ENCODE measurements at regions not wholly inside any gene's neighbourhood (a gene's known extent, or its start where the extent isn't known, plus 50 kb on each side); places are given as distances from the start of the nearest gene placed in this dataset.

- H3K9me3 Mint-ChIP-seq = peaks cover 10% of the 10 kb centered on the region
- no peak overlapping the region for H3K27ac Mint-ChIP-seq
- peaks cover 12% of the 10 kb centered on the region for H3K4me1 Mint-ChIP-seq
- TF ChIP-seq MAX (CRISPR knock-in tag; IDR thresholded peaks at IDR 0.05) (no peak), TP53 (CRISPR knock-in tag; IDR thresholded peaks at IDR 0.05) (no peak), JAZF1 (CRISPR knock-in tag; IDR thresholded peaks at IDR 0.05) (no peak), NFATC4 (CRISPR knock-in tag; IDR thresholded peaks at IDR 0.05) (no peak), JUN (CRISPR knock-in tag; IDR thresholded peaks at IDR 0.05) (no peak), ZNF263 (CRISPR knock-in tag; IDR thresholded peaks at IDR 0.05; ENCODE audit: low read depth) (no peak)
- ATAC-seq = no peak
- ChIA-PET CTCF (interaction anchor here (3.5 kb wide), 1 partner anchor 16 kb away, joined by 14 read pairs; no protein-coding TSS in a partner anchor), POLR2A (no interaction called here)
- no peaks in the 10 kb centered on the region for H3K27me3 Mint-ChIP-seq (ENCODE audit: low read depth)
- H3K36me3 Mint-ChIP-seq = peaks cover 5% of the 10 kb centered on the region; the same call in 1 of the 2 replicates
- no peak for DNase-seq (ENCODE audit: low spot score)
- H3K4me3 Mint-ChIP-seq = no peak overlapping the region
Measured at GRCh38 chr12:68097386-68097785, 62.2 kb downstream of the IFNG start.

GRCh38 chr12:68094645-68095395 is 64.7 kb downstream of the IFNG start:
- Mint-ChIP-seq H3K27ac (no peak overlapping the region), H3K27me3 (ENCODE audit: low read depth) (no peaks in the 10 kb centered on the region), H3K4me3 (no peak overlapping the region), H3K9me3 (peaks cover 20% of the 10 kb centered on the region), H3K36me3 (peaks cover 7% of the 10 kb centered on the region), H3K4me1 (peaks cover 12% of the 10 kb centered on the region)
- ChIA-PET CTCF (interaction anchor here (1.1 to 3.5 kb wide), 2 partner anchors 19 to 64 kb away, joined by 3 to 14 read pairs; no protein-coding TSS in a partner anchor), POLR2A (no interaction called here)
- TF ChIP-seq ZNF512 (CRISPR knock-in tag; IDR thresholded peaks at IDR 0.05; ENCODE audit: borderline replicate concordance) (no peak), OVOL2 (CRISPR knock-in tag; IDR thresholded peaks at IDR 0.05; ENCODE audit: borderline replicate concordance) (no peak), NFYB (CRISPR knock-in tag; conservative IDR thresholded peaks at IDR 0.05; ENCODE audit: low read depth) (no peak), PRDM15 (CRISPR knock-in tag; IDR thresholded peaks at IDR 0.05) (no peak), ZMAT4 (CRISPR knock-in tag; IDR thresholded peaks at IDR 0.05) (no peak), SP1 (CRISPR knock-in tag; conservative IDR thresholded peaks at IDR 0.05) (no peak), ETV6 (CRISPR knock-in tag; IDR thresholded peaks at IDR 0.05) (no peak)
- ATAC-seq = no peak
- DNase-seq (ENCODE audit: low spot score) = no peak

- POLR2A ChIA-PET = no interaction called here
- Mint-ChIP-seq H3K27ac (no peak overlapping the region), H3K27me3 (ENCODE audit: low read depth) (no peaks in the 10 kb centered on the region), H3K4me3 (no peak overlapping the region), H3K36me3 (peaks cover 12% of the 10 kb centered on the region), H3K9me3 (peaks cover 25% of the 10 kb centered on the region), H3K4me1 (peaks cover 10% of the 10 kb centered on the region)
- no peak for ATAC-seq
- CTCF ChIA-PET = interaction anchor here (3.5 kb wide), 1 partner anchor 20 kb away, joined by 14 read pairs; no protein-coding TSS in a partner anchor
- DNase-seq (ENCODE audit: low spot score) = no peak
- TF ChIP-seq SMAD3 (CRISPR knock-in tag; IDR thresholded peaks at IDR 0.05; ENCODE audit: borderline replicate concordance) = no peak
- TF ChIP-seq ZNF281 (CRISPR knock-in tag; IDR thresholded peaks at IDR 0.05) = no peak
- TF ChIP-seq PRDM15 (CRISPR knock-in tag; IDR thresholded peaks at IDR 0.05) = no peak
Measured at GRCh38 chr12:68094195-68094594, 65.3 kb downstream of the IFNG start.

Measured in WTC11 (cell line).